ENCODE measurements at regions not wholly inside any gene's neighbourhood (a gene's known extent, or its start where the extent isn't known, plus 50 kb on each side); places are given as distances from the start of the nearest gene placed in this dataset.

DNA sequence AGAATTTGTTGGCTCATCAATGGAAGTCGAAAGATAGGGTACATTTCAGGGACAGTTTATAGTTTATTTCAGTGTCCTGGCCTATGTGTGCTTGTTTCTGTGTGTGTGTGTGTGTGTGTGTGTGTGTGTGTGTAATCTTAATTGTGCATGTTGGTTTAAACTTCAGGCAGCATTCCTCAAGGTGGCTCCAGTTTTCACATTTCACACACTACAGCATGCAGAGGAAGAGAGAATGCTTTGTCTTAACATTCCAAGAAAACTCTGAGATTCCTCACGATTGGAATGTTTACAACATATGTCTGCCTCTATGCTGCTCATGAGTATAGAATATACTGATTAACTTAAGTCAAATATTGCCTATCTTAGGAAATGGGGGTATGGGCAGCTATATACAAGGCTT lies 332.6 kb upstream of the EPHA7 start:
- Histone ChIP-seq H2AFZ (ENCODE audit: low read depth, low read length) (no peak overlapping the region), H3K27me3 (ENCODE audit: low read depth, low read length) (no peaks in the 10 kb centered on the region)
- TF ChIP-seq, protein P1, sequence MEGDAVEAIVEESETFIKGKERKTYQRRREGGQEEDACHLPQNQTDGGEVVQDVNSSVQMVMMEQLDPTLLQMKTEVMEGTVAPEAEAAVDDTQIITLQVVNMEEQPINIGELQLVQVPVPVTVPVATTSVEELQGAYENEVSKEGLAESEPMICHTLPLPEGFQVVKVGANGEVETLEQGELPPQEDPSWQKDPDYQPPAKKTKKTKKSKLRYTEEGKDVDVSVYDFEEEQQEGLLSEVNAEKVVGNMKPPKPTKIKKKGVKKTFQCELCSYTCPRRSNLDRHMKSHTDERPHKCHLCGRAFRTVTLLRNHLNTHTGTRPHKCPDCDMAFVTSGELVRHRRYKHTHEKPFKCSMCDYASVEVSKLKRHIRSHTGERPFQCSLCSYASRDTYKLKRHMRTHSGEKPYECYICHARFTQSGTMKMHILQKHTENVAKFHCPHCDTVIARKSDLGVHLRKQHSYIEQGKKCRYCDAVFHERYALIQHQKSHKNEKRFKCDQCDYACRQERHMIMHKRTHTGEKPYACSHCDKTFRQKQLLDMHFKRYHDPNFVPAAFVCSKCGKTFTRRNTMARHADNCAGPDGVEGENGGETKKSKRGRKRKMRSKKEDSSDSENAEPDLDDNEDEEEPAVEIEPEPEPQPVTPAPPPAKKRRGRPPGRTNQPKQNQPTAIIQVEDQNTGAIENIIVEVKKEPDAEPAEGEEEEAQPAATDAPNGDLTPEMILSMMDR (IDR thresholded peaks at IDR 0.05; ENCODE audit: low read depth, low read length): no peak
- no peak for TF ChIP-seq EZH2phosphoT487 (IDR thresholded peaks at IDR 0.05; ENCODE audit: low read depth)

DNA sequence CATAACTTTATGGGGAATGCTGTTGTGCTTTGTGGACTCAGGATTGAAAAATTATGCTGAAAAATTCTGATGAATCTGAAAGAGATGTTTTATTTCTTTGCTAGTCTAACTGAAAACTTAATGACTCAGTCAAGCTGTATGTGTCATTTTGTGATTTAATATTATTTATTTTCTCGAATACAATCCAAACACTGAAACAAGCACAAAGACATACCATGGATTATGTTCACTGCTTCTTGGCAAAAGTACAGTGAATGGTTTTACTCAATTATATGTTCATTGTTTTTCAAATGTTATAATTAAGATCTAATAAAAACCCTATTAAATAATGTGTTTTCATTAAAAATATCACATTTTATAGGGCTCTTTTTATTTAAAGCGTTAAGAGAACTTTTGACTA lies 330.6 kb upstream of the EPHA7 start:
- TF ChIP-seq, protein P1 (IDR thresholded peaks at IDR 0.05; ENCODE audit: low read depth, low read length): no peak
- no peak for TF ChIP-seq EZH2phosphoT487 (IDR thresholded peaks at IDR 0.05; ENCODE audit: low read depth)
- Histone ChIP-seq H3K4me1 (ENCODE audit: low read length) (no peaks in the 10 kb centered on the region), H3K4me3 (ENCODE audit: low read length) (no peak overlapping the region), H3K4me2 (ENCODE audit: low read length) (no peak overlapping the region), H2AFZ (ENCODE audit: low read depth, low read length) (no peak overlapping the region), H3K27ac (ENCODE audit: low read length) (no peak overlapping the region), H4K20me1 (ENCODE audit: insufficient read depth, low read length) (no peaks in the 10 kb centered on the region), H3K9me3 (ENCODE audit: insufficient read depth, low read length) (no peaks in the 10 kb centered on the region), H3K27me3 (ENCODE audit: low read depth, low read length) (no peaks in the 10 kb centered on the region), H3K79me2 (ENCODE audit: low read length) (no peaks in the 10 kb centered on the region), H3K9ac (ENCODE audit: low read length) (no peak overlapping the region), H3K36me3 (replicated peaks; ENCODE audit: low read depth, low read length) (no peaks in the 10 kb centered on the region)

More for the DNA sequence above, 332.6 kb upstream of the EPHA7 start:
- Histone ChIP-seq H3K9ac (ENCODE audit: low read length) (no peak overlapping the region), H3K4me3 (ENCODE audit: low read length) (no peak overlapping the region), H4K20me1 (ENCODE audit: insufficient read depth, low read length) (no peaks in the 10 kb centered on the region), H3K27ac (ENCODE audit: low read length) (no peak overlapping the region), H3K4me2 (ENCODE audit: low read length) (no peak overlapping the region), H3K79me2 (ENCODE audit: low read length) (no peaks in the 10 kb centered on the region), H3K9me3 (ENCODE audit: insufficient read depth, low read length) (no peaks in the 10 kb centered on the region), H3K36me3 (replicated peaks; ENCODE audit: low read depth, low read length) (no peaks in the 10 kb centered on the region), H3K4me1 (ENCODE audit: low read length) (no peaks in the 10 kb centered on the region)

DNA sequence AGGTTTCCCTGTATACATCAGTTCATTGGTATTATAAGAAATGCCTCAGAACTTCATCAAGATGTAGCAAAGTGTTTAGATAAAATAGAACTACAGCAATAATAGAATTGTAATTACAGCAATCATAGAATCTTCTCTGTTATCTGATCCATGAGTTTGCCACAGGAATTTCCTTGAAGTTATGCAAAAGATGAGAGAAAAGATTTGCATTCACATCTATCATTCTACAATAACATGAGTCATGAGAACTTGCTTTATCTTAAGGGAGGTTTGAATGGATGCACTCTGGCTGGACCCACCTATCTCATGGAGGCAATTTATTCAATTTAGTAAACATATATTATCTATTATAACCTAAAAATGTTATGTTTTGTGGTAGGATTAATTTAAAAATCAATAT lies 329.8 kb upstream of the EPHA7 start:
- TF ChIP-seq, protein P1 (IDR thresholded peaks at IDR 0.05; ENCODE audit: low read depth, low read length): no peak
- TF ChIP-seq EZH2phosphoT487 (IDR thresholded peaks at IDR 0.05; ENCODE audit: low read depth): no peak
- Histone ChIP-seq H3K9me3 (ENCODE audit: insufficient read depth, low read length) (no peaks in the 10 kb centered on the region), H3K4me2 (ENCODE audit: low read length) (no peak overlapping the region), H3K79me2 (ENCODE audit: low read length) (no peaks in the 10 kb centered on the region), H2AFZ (ENCODE audit: low read depth, low read length) (no peak overlapping the region), H3K9ac (ENCODE audit: low read length) (no peak overlapping the region), H3K27me3 (ENCODE audit: low read depth, low read length) (no peaks in the 10 kb centered on the region), H3K27ac (ENCODE audit: low read length) (no peak overlapping the region), H3K4me3 (ENCODE audit: low read length) (no peak overlapping the region), H3K4me1 (ENCODE audit: low read length) (no peaks in the 10 kb centered on the region), H4K20me1 (ENCODE audit: insufficient read depth, low read length) (no peaks in the 10 kb centered on the region), H3K36me3 (replicated peaks; ENCODE audit: low read depth, low read length) (no peaks in the 10 kb centered on the region)

DNA sequence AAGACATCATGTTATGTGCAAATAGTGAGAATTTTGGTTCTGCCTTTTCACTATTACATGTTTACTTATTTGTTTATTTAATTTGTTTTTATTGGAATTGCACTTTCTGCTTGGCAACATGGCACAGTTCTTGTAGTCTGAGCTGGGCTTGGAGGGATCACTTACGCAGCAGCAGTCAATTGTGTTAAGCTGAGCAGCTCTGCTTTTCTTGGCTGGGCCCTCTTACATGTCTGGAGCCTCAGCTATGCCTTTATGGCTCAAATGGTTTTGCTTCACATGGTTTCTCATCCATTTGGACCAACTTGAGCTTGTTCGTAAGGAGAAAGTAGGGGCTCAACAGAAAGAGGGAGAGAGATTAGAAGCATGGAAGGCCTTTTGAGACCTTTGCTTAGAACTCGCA lies 327.5 kb upstream of the EPHA7 start:
- Histone ChIP-seq H3K4me1 (ENCODE audit: low read length) (no peaks in the 10 kb centered on the region), H3K36me3 (replicated peaks; ENCODE audit: low read depth, low read length) (no peaks in the 10 kb centered on the region), H3K27me3 (ENCODE audit: low read depth, low read length) (no peaks in the 10 kb centered on the region), H2AFZ (ENCODE audit: low read depth, low read length) (no peak overlapping the region), H3K27ac (ENCODE audit: low read length) (no peak overlapping the region), H4K20me1 (ENCODE audit: insufficient read depth, low read length) (no peaks in the 10 kb centered on the region), H3K9me3 (ENCODE audit: insufficient read depth, low read length) (no peaks in the 10 kb centered on the region), H3K4me2 (ENCODE audit: low read length) (no peak overlapping the region), H3K79me2 (ENCODE audit: low read length) (no peaks in the 10 kb centered on the region), H3K9ac (ENCODE audit: low read length) (no peak overlapping the region), H3K4me3 (ENCODE audit: low read length) (no peak overlapping the region)
- TF ChIP-seq EZH2phosphoT487 (IDR thresholded peaks at IDR 0.05; ENCODE audit: low read depth): no peak
- TF ChIP-seq, protein P1 (IDR thresholded peaks at IDR 0.05; ENCODE audit: low read depth, low read length): no peak

Data from OCI-LY3 (cell line).